ENCODE measurements at regions not wholly inside any gene's neighbourhood (a gene's known extent, or its start where the extent isn't known, plus 50 kb on each side); places are given as distances from the start of the nearest gene placed in this dataset.

GRCh38 chr17:36748272-36748671, 146.9 kb downstream of the MRM1 start:
- peaks cover 1% of the 10 kb centered on the region for H3K9me3 Mint-ChIP-seq (ENCODE audit: unreplicated experiment)
- Histone ChIP-seq H3K4me3 (ENCODE audit: insufficient read depth, low read depth, low read length) (no peak overlapping the region), H3K79me2 (ENCODE audit: insufficient read depth, low read length) (no peaks in the 10 kb centered on the region), H3K9me3 (ENCODE audit: insufficient read depth, low read depth, low read length) (no peaks in the 10 kb centered on the region), H3K9ac (ENCODE audit: low read length) (no peak overlapping the region), H3K27me3 (ENCODE audit: insufficient read depth, low read length) (peaks cover 14% of the 10 kb centered on the region), H3K4me1 (ENCODE audit: insufficient read depth, low read length) (no peaks in the 10 kb centered on the region), H4K20me1 (ENCODE audit: insufficient read depth, low read length) (no peaks in the 10 kb centered on the region), H3K36me3 (ENCODE audit: insufficient read depth, low read length) (no peaks in the 10 kb centered on the region), H3K27ac (ENCODE audit: low read depth, low read length) (no peak overlapping the region), H3K4me2 (ENCODE audit: low read length) (no peak overlapping the region), H2AFZ (ENCODE audit: low read depth, low read length) (no peak overlapping the region)
- no peaks in the 10 kb centered on the region for H3K4me1 Mint-ChIP-seq (ENCODE audit: low read depth, unreplicated experiment)
- DNase-seq (ENCODE audit: low read depth) (no peak), FAIRE-seq (no peak)
- H3K27me3 Mint-ChIP-seq (ENCODE audit: low read depth, unreplicated experiment), result peaks cover 78% of the 10 kb centered on the region
- no peak overlapping the region for H3K27ac Mint-ChIP-seq (ENCODE audit: unreplicated experiment)
- no peaks in the 10 kb centered on the region for H3K36me3 Mint-ChIP-seq (ENCODE audit: low read depth, unreplicated experiment)
- TF ChIP-seq EZH2 (IDR thresholded peaks at IDR 0.05; ENCODE audit: insufficient read depth, low read length) (no peak), CTCF (IDR thresholded peaks at IDR 0.05; ENCODE audit: insufficient read depth, low read depth, low read length) (no peak)
- H3K4me3 Mint-ChIP-seq (ENCODE audit: unreplicated experiment), result no peak overlapping the region

- H3K4me1 Mint-ChIP-seq (ENCODE audit: low read depth, unreplicated experiment), result no peaks in the 10 kb centered on the region
- H3K79me2 ChIP-seq (ENCODE audit: insufficient read depth, low read length), result no peaks in the 10 kb centered on the region
- no peak for TF ChIP-seq CTCF (IDR thresholded peaks at IDR 0.05; ENCODE audit: insufficient read depth, low read depth, low read length)
- TF ChIP-seq EZH2 (IDR thresholded peaks at IDR 0.05; ENCODE audit: insufficient read depth, low read length), result no peak
- no peak overlapping the region for H3K4me3 ChIP-seq (ENCODE audit: insufficient read depth, low read depth, low read length)
- H3K4me1 ChIP-seq (ENCODE audit: insufficient read depth, low read length), result no peaks in the 10 kb centered on the region
- no peaks in the 10 kb centered on the region for H3K36me3 Mint-ChIP-seq (ENCODE audit: low read depth, unreplicated experiment)
- peaks cover 16% of the 10 kb centered on the region for H3K27me3 ChIP-seq (ENCODE audit: insufficient read depth, low read length)
- no peak overlapping the region for H3K27ac ChIP-seq (ENCODE audit: low read depth, low read length)
- no peaks in the 10 kb centered on the region for H3K9me3 Mint-ChIP-seq (ENCODE audit: unreplicated experiment)
- peaks cover 84% of the 10 kb centered on the region for H3K27me3 Mint-ChIP-seq (ENCODE audit: low read depth, unreplicated experiment)
- FAIRE-seq (no peak), DNase-seq (ENCODE audit: low read depth) (no peak)
- no peak overlapping the region for H3K4me2 ChIP-seq (ENCODE audit: low read length)
- no peak overlapping the region for H3K9ac ChIP-seq (ENCODE audit: low read length)
- no peaks in the 10 kb centered on the region for H3K36me3 ChIP-seq (ENCODE audit: insufficient read depth, low read length)
- no peak overlapping the region for H3K27ac Mint-ChIP-seq (ENCODE audit: unreplicated experiment)
- no peaks in the 10 kb centered on the region for H3K9me3 ChIP-seq (ENCODE audit: insufficient read depth, low read depth, low read length)
- H2AFZ ChIP-seq (ENCODE audit: low read depth, low read length), result no peak overlapping the region
- no peaks in the 10 kb centered on the region for H4K20me1 ChIP-seq (ENCODE audit: insufficient read depth, low read length)
- H3K4me3 Mint-ChIP-seq (ENCODE audit: unreplicated experiment), result no peak overlapping the region
Measured at GRCh38 chr17:36749493-36749892, 148.1 kb downstream of the MRM1 start.

GRCh38 chr17:36750316-36750885, 149.0 kb downstream of the MRM1 start:
- no peaks in the 10 kb centered on the region for H3K4me1 ChIP-seq (ENCODE audit: insufficient read depth, low read length)
- no peaks in the 10 kb centered on the region for H3K9me3 ChIP-seq (ENCODE audit: insufficient read depth, low read depth, low read length)
- FAIRE-seq (no peak), DNase-seq (ENCODE audit: low read depth) (no peak)
- Mint-ChIP-seq H3K27me3 (ENCODE audit: low read depth, unreplicated experiment) (peaks cover 87% of the 10 kb centered on the region), H3K4me3 (ENCODE audit: unreplicated experiment) (no peak overlapping the region), H3K4me1 (ENCODE audit: low read depth, unreplicated experiment) (no peaks in the 10 kb centered on the region), H3K36me3 (ENCODE audit: low read depth, unreplicated experiment) (no peaks in the 10 kb centered on the region), H3K27ac (ENCODE audit: unreplicated experiment) (no peak overlapping the region), H3K9me3 (ENCODE audit: unreplicated experiment) (no peaks in the 10 kb centered on the region)
- H4K20me1 ChIP-seq (ENCODE audit: insufficient read depth, low read length), result no peaks in the 10 kb centered on the region
- peaks cover 13% of the 10 kb centered on the region for H3K27me3 ChIP-seq (ENCODE audit: insufficient read depth, low read length)
- H3K4me3 ChIP-seq (ENCODE audit: insufficient read depth, low read depth, low read length), result no peak overlapping the region
- no peak overlapping the region for H2AFZ ChIP-seq (ENCODE audit: low read depth, low read length)
- no peak overlapping the region for H3K27ac ChIP-seq (ENCODE audit: low read depth, low read length)
- no peak overlapping the region for H3K9ac ChIP-seq (ENCODE audit: low read length)
- no peaks in the 10 kb centered on the region for H3K36me3 ChIP-seq (ENCODE audit: insufficient read depth, low read length)
- TF ChIP-seq CTCF (IDR thresholded peaks at IDR 0.05; ENCODE audit: insufficient read depth, low read depth, low read length) (no peak), EZH2 (IDR thresholded peaks at IDR 0.05; ENCODE audit: insufficient read depth, low read length) (no peak)
- no peak overlapping the region for H3K4me2 ChIP-seq (ENCODE audit: low read length)
- no peaks in the 10 kb centered on the region for H3K79me2 ChIP-seq (ENCODE audit: insufficient read depth, low read length)
